SK-N-SH (cell line): ENCODE measurements at regions not wholly inside any gene's neighbourhood (a gene's known extent, or its start where the extent isn't known, plus 50 kb on each side); places are given as distances from the start of the nearest gene placed in this dataset.
A peak's percentile ranks its signal among the peaks of the same experiment; 100 is the strongest.

Experiments used
- CTCF ChIA-PET: fragments of 300-600, 350-600 bp; formaldehyde crosslinking; extraction: SDS; loops from one replicate; lab custom pipeline; 2021; lab: Yijun Ruan, JAX
- POLR2A ChIA-PET: fragments of 350-600 bp; sonication (Branson Sonifier 250); formaldehyde crosslinking; extraction: SDS; loops from one replicate; lab custom pipeline; 2020; ENCODE audit warnings: antibody characterized with exemption, inconsistent platforms; lab: Yijun Ruan, JAX
- DNase-seq: peaks from one replicate; pipeline ENCODE4 v3.0.0; 2012
- H2AFZ ChIP-seq: fragments of 200-600 bp; sonication (generic); 2 replicates; pipeline ENCODE4 v1.8.1; 2016; ENCODE audit warnings: antibody characterized with exemption, mild to moderate bottlenecking, low read depth
- H3F3A ChIP-seq: fragments of 200-600 bp; sonication (generic); replicated peaks from 2 replicates; pipeline ENCODE3; 2016; ENCODE audit warnings: antibody characterized with exemption, mild to moderate bottlenecking; ENCODE audit not compliant: insufficient read depth
- H3K27ac ChIP-seq, 2 experiments: fragments of 200-500 bp in 1 of 2; fragments of 200-600 bp in 1 of 2; sonication (Bioruptor generic) in 1 of 2; sonication (generic), shearing (Covaris generic) in 1 of 2; 2 replicates each; pipeline versions ENCODE4 v1.5.1 to v1.6.1; 2014 to 2016; ENCODE audit warnings: low read depth in 2 of 2, inconsistent platforms in 1 of 2, low read length in 1 of 2, mild to moderate bottlenecking in 1 of 2, mixed read lengths in 1 of 2
- H3K27me3 ChIP-seq: fragments of 200-600 bp; sonication (generic), shearing (Covaris generic); 2 replicates; pipeline ENCODE4 v1.6.1; 2016; ENCODE audit warnings: mixed run types; ENCODE audit not compliant: insufficient read depth
- H3K36me3 ChIP-seq, 2 experiments: fragments of 200-500 bp in 1 of 2; fragments of 200-600 bp in 1 of 2; sonication (Bioruptor generic) in 1 of 2; sonication (generic) in 1 of 2; replicated peaks in 1 of 2; 2 replicates each; pipeline versions ENCODE3 to v1.5.1; 2014 to 2016; ENCODE audit warnings: low read length in 1 of 2, mild to moderate bottlenecking in 1 of 2; ENCODE audit not compliant: insufficient read depth in 2 of 2, control insufficient read depth in 1 of 2
- H3K4me1 ChIP-seq, 2 experiments: fragments of 200-500 bp in 1 of 2; fragments of 200-600 bp in 1 of 2; sonication (Bioruptor generic) in 1 of 2; sonication (generic), shearing (Covaris generic) in 1 of 2; 2 replicates each; pipeline versions ENCODE4 v1.5.1 to v1.6.1; 2014 to 2016; ENCODE audit warnings: low read depth in 1 of 2, low read length in 1 of 2, mixed run types in 1 of 2; ENCODE audit not compliant: insufficient read depth in 2 of 2, control insufficient read depth in 1 of 2
- H3K4me2 ChIP-seq: fragments of 200-600 bp; sonication (generic), shearing (Covaris generic); 2 replicates; pipeline ENCODE4 v1.6.1; 2017; ENCODE audit warnings: mixed run types
- H3K4me3 ChIP-seq, 2 experiments: fragments of 200-500 bp in 1 of 2; fragments of 200-600 bp in 1 of 2; sonication (Bioruptor generic) in 1 of 2; sonication (generic), shearing (Covaris generic) in 1 of 2; 2 replicates each; pipeline versions ENCODE4 v1.5.1 to v1.8.1; 2014 to 2016; ENCODE audit warnings: low read depth in 2 of 2, inconsistent platforms in 1 of 2, low read length in 1 of 2, mild to moderate bottlenecking in 1 of 2, mixed read lengths in 1 of 2, moderate library complexity in 1 of 2
- H3K79me2 ChIP-seq: fragments of 200-600 bp; sonication (generic); 2 replicates; pipeline ENCODE4 v1.8.1; 2017; ENCODE audit warnings: mild to moderate bottlenecking; ENCODE audit not compliant: insufficient read depth
- H3K9ac ChIP-seq: fragments of 200-600 bp; sonication (generic); 2 replicates; pipeline ENCODE4 v1.6.1; 2017; ENCODE audit warnings: mixed run types
- H3K9me2 ChIP-seq: fragments of 200-600 bp; sonication (generic); 2 replicates; pipeline ENCODE4 v1.6.1; 2017; ENCODE audit warnings: mixed run types
- H3K9me3 ChIP-seq: fragments of 200-600 bp; sonication (generic); 2 replicates; pipeline ENCODE4 v1.6.1; 2017; ENCODE audit warnings: mixed run types, mild to moderate bottlenecking, moderate library complexity
- H4K20me1 ChIP-seq: fragments of 200-600 bp; sonication (generic); 2 replicates; pipeline ENCODE4 v1.6.1; 2017; ENCODE audit warnings: mild to moderate bottlenecking, mixed run types; ENCODE audit not compliant: insufficient read depth
- CHD2 ChIP-seq: fragments of 150-350 bp; IDR thresholded peaks from 2 replicates; pipeline ENCODE4 v1.6.1; 2018; ENCODE audit warnings: low read length; ENCODE audit not compliant: partially characterized antibody
- ELF1 ChIP-seq: IDR thresholded peaks from 2 replicates; pipeline ENCODE4 v1.4.0; 2012
- EP300 ChIP-seq, 2 experiments: IDR thresholded peaks; 2 replicates each; pipeline versions ENCODE4 v1.4.0 to v1.6.1; 2012; ENCODE audit warnings: borderline replicate concordance in 1 of 2, low read depth in 1 of 2, low read length in 1 of 2
- FOSL2 ChIP-seq: IDR thresholded peaks from 2 replicates; pipeline ENCODE4 v1.4.0; 2012; ENCODE audit warnings: low read depth, mild to moderate bottlenecking, moderate library complexity, borderline replicate concordance
- MAX ChIP-seq: IDR thresholded peaks from 2 replicates; pipeline ENCODE4 v1.4.0; 2012; ENCODE audit warnings: low read depth
- MXI1 ChIP-seq: IDR thresholded peaks from 2 replicates; pipeline ENCODE4 v1.6.1; 2012; ENCODE audit warnings: mild to moderate bottlenecking, low read depth, low read length, improper control_type of control experiment
- NRF1 ChIP-seq: IDR thresholded peaks from 2 replicates; pipeline ENCODE4 v1.6.1; 2012; ENCODE audit warnings: low read depth, mild to moderate bottlenecking, low read length
- PBX3 ChIP-seq: IDR thresholded peaks from 2 replicates; pipeline ENCODE4; 2012
- RAD21 ChIP-seq: IDR thresholded peaks from 2 replicates; pipeline ENCODE4 v1.6.1; 2012; ENCODE audit warnings: mild to moderate bottlenecking, low read length
- RXRA ChIP-seq: IDR thresholded peaks from 2 replicates; pipeline ENCODE4 v1.4.0; 2012; ENCODE audit warnings: low read depth, mild to moderate bottlenecking, borderline replicate concordance
- SIN3A ChIP-seq: IDR thresholded peaks from 2 replicates; pipeline ENCODE4 v1.6.1; 2012; ENCODE audit warnings: low read depth, mild to moderate bottlenecking, low read length, moderate library complexity, borderline replicate concordance
- TCF12 ChIP-seq: IDR thresholded peaks from 2 replicates; pipeline ENCODE4 v1.4.0; 2012
- TEAD4 ChIP-seq: IDR thresholded peaks from 2 replicates; pipeline ENCODE4 v1.4.0; 2012; ENCODE audit warnings: mild to moderate bottlenecking, borderline replicate concordance; ENCODE audit not compliant: insufficient read depth
- WGBS: methylation state at CpG from one replicate; pipeline ENCODE4 v1.1.6; 2017; ENCODE audit warnings: low lambda C conversion rate; 5-methylcytosine and 5-hydroxymethylcytosine counted together
- TF ChIP-seq, protein P1 (sequence below): fragments of 150-350 bp; IDR thresholded peaks from 2 replicates; pipeline ENCODE4 v1.6.1; 2017; ENCODE audit warnings: antibody characterized with exemption, low read length, low read depth, borderline replicate concordance
- TF ChIP-seq, protein P2 (sequence below): fragments of 200-600 bp; sonication (generic); IDR thresholded peaks from 2 replicates; pipeline ENCODE4 v1.6.1; 2017; ENCODE audit warnings: antibody characterized with exemption, mild to moderate bottlenecking, moderate library complexity

DNA sequence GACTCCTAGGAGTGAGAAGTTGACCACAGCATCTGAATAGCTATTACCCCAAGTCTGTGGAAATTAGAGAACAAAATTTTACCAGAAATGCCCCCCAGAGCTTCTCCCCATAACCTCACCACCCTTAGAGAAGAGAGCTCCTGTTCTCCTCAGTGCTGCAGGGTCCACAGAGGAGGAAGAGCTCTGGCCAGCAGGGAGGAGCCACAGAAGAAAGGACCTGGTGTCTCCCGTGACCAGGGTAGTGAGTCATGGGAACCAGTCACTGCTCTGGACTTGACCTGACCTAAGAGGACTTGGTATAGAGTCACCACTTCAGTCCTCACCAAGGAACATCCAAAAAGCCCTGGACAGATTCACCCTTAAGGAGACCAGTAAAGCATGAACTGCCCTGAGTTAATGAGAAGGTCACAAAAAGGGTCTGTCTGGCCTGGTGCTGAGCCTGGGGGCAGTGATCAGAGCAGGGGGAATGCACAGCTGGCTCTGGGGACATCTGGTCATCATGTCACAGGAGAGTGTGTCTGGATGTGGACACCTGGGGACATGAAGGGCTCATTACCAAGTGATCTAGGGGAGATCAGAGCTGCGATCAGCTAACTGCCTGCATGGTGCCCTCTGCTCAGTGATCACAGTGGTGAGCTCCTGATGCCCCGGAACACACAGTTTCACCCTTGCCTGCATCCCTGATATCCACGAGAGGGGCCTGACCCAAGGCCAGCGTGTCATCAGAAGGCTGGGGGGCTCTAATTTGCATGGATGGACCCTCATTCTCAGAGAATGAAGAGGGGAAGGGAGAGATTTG is 103.3 kb upstream of the TOP3B start:
- no peaks in the 10 kb centered on the region for H3K9me2 ChIP-seq
- H3K4me3 ChIP-seq: no peak overlapping the region
- H3K36me3 ChIP-seq: no peaks in the 10 kb centered on the region
- WGBS: 14% methylated on average over 1 of the region's 5 CpGs
- H3K4me2 ChIP-seq: no peak overlapping the region
- H3F3A ChIP-seq: no peaks in the 10 kb centered on the region
- no peak overlapping the region for H2AFZ ChIP-seq
- no peaks in the 10 kb centered on the region for H3K9me3 ChIP-seq
- H4K20me1 ChIP-seq: no peaks in the 10 kb centered on the region
- TF ChIP-seq TCF12: no peak
- POLR2A ChIA-PET: no interaction called here
- CTCF ChIA-PET: interaction anchor here (1.2 to 2.0 kb wide), 3 partner anchors 17 to 25 kb away, joined by 3 to 8 read pairs (median 3); no protein-coding TSS in a partner anchor
- no peak overlapping the region for H3K9ac ChIP-seq
- no peak overlapping the region for H3K27ac ChIP-seq
- DNase-seq: peak; percentile 44
- no peaks in the 10 kb centered on the region for H3K79me2 ChIP-seq
- H3K4me1 ChIP-seq: peaks cover 0 to 7% of the 10 kb centered on the region in 2 experiments; a peak in 1 of 4 replicates
- H3K27me3 ChIP-seq: peaks cover 10% of the 10 kb centered on the region

GRCh38 chr22:22084089-22084711 is 101.6 kb upstream of the TOP3B start:
- WGBS: 4% methylated on average over 4 of the region's 4 CpGs
- no peak for DNase-seq
- Histone ChIP-seq H2AFZ (no peak overlapping the region), H3K9ac (no peak overlapping the region), H3K9me3 (no peaks in the 10 kb centered on the region), H3F3A (no peaks in the 10 kb centered on the region), H3K27me3 (peaks cover 3% of the 10 kb centered on the region), H3K27ac (no peak overlapping the region), H3K36me3 (no peaks in the 10 kb centered on the region), H3K4me3 (no peak overlapping the region), H3K79me2 (no peaks in the 10 kb centered on the region), H3K4me2 (no peak overlapping the region), H3K9me2 (no peaks in the 10 kb centered on the region), H3K4me1 (peaks cover 0 to 7% of the 10 kb centered on the region in 2 experiments; a peak in 1 of 4 replicates), H4K20me1 (no peaks in the 10 kb centered on the region)
- POLR2A ChIA-PET: no interaction called here
- CTCF ChIA-PET: interaction anchor here (1.0 to 1.3 kb wide), 3 partner anchors 16 to 112 kb away, joined by 3 to 6 read pairs (median 3); no protein-coding TSS in a partner anchor
- no peak for TF ChIP-seq MAX
- TF ChIP-seq, protein P1, sequence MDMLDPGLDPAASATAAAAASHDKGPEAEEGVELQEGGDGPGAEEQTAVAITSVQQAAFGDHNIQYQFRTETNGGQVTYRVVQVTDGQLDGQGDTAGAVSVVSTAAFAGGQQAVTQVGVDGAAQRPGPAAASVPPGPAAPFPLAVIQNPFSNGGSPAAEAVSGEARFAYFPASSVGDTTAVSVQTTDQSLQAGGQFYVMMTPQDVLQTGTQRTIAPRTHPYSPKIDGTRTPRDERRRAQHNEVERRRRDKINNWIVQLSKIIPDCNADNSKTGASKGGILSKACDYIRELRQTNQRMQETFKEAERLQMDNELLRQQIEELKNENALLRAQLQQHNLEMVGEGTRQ: no peak

GRCh38 chr22:22082960-22083359 is 100.4 kb upstream of the TOP3B start:
- no peak overlapping the region for H2AFZ ChIP-seq
- no peak overlapping the region for H3K4me3 ChIP-seq
- H3K4me1 ChIP-seq: peaks cover 0 to 7% of the 10 kb centered on the region in 2 experiments; a peak in 1 of 4 replicates
- no peaks in the 10 kb centered on the region for H3K79me2 ChIP-seq
- H3K27ac ChIP-seq: no peak overlapping the region
- ChIA-PET CTCF (no interaction called here), POLR2A (no interaction called here)
- H4K20me1 ChIP-seq: no peaks in the 10 kb centered on the region
- H3K36me3 ChIP-seq: no peaks in the 10 kb centered on the region
- H3K9me2 ChIP-seq: no peaks in the 10 kb centered on the region
- H3K9ac ChIP-seq: no peak overlapping the region
- H3K9me3 ChIP-seq: no peaks in the 10 kb centered on the region
- no peak overlapping the region for H3K4me2 ChIP-seq
- no peaks in the 10 kb centered on the region; the same call in 1 of the 2 replicates for H3K27me3 ChIP-seq
- 47% methylated on average over 5 of the region's 5 CpGs for WGBS
- no peaks in the 10 kb centered on the region for H3F3A ChIP-seq
- DNase-seq: no peak
- TF ChIP-seq CHD2: no peak
- TF ChIP-seq, protein P2, sequence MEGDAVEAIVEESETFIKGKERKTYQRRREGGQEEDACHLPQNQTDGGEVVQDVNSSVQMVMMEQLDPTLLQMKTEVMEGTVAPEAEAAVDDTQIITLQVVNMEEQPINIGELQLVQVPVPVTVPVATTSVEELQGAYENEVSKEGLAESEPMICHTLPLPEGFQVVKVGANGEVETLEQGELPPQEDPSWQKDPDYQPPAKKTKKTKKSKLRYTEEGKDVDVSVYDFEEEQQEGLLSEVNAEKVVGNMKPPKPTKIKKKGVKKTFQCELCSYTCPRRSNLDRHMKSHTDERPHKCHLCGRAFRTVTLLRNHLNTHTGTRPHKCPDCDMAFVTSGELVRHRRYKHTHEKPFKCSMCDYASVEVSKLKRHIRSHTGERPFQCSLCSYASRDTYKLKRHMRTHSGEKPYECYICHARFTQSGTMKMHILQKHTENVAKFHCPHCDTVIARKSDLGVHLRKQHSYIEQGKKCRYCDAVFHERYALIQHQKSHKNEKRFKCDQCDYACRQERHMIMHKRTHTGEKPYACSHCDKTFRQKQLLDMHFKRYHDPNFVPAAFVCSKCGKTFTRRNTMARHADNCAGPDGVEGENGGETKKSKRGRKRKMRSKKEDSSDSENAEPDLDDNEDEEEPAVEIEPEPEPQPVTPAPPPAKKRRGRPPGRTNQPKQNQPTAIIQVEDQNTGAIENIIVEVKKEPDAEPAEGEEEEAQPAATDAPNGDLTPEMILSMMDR: no peak
- TF ChIP-seq TEAD4: no peak
- TF ChIP-seq RAD21: no peak
- TF ChIP-seq ELF1: no peak
- no peak for TF ChIP-seq MXI1
- TF ChIP-seq NRF1: no peak
- TF ChIP-seq EP300 (IDR thresholded peaks at IDR 0.05; ENCODE audit: borderline replicate concordance in 1 of 2, low read depth in 1 of 2, low read length in 1 of 2): no peak
- TF ChIP-seq FOSL2: no peak
- TF ChIP-seq PBX3: no peak
- no peak for TF ChIP-seq SIN3A
- TF ChIP-seq RXRA: no peak
